Fibroblast of villous mesenchyme (primary cell): ENCODE measurements at regions not wholly inside any gene's neighbourhood (a gene's known extent, or its start where the extent isn't known, plus 50 kb on each side); places are given as distances from the start of the nearest gene placed in this dataset.

Experiments
- DNase-seq: peaks from one replicate; pipeline ENCODE4 v3.0.0-alpha.2; 2010; ENCODE audit warnings: low read depth
- H3K4me3 ChIP-seq: 2 replicates; pipeline ENCODE4 v1.5.1; 2011; ENCODE audit warnings: low read depth, mild to moderate bottlenecking, low read length
- TF ChIP-seq, protein P1 (sequence below): IDR thresholded peaks from 2 replicates; pipeline ENCODE4 v1.5.1; 2012; ENCODE audit warnings: low read depth, mild to moderate bottlenecking, low read length; ENCODE audit not compliant: insufficient read depth

DNA sequence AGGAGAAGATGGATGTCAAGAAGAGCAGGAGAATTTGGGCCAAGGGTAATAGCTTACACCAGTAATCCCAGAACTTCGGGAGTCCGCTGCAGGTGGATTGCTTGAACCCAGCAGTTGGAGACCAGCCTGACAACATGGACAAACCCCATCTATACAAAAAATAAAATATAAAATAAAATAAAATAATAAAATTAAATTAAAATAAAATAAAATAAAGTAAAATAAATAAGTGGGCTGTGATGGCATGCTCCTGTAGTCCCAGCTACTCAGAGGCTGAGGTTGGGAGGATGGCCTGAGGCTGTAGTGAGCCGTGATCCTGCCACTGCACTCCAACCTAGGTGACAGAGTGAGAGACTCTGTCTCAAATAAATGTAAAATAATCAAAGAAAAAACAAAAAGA lies 1946.7 kb downstream of the MRPL39 start:
- TF ChIP-seq, protein P1, sequence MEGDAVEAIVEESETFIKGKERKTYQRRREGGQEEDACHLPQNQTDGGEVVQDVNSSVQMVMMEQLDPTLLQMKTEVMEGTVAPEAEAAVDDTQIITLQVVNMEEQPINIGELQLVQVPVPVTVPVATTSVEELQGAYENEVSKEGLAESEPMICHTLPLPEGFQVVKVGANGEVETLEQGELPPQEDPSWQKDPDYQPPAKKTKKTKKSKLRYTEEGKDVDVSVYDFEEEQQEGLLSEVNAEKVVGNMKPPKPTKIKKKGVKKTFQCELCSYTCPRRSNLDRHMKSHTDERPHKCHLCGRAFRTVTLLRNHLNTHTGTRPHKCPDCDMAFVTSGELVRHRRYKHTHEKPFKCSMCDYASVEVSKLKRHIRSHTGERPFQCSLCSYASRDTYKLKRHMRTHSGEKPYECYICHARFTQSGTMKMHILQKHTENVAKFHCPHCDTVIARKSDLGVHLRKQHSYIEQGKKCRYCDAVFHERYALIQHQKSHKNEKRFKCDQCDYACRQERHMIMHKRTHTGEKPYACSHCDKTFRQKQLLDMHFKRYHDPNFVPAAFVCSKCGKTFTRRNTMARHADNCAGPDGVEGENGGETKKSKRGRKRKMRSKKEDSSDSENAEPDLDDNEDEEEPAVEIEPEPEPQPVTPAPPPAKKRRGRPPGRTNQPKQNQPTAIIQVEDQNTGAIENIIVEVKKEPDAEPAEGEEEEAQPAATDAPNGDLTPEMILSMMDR = no peak
- no peak for DNase-seq
- H3K4me3 ChIP-seq = no peak overlapping the region

DNA sequence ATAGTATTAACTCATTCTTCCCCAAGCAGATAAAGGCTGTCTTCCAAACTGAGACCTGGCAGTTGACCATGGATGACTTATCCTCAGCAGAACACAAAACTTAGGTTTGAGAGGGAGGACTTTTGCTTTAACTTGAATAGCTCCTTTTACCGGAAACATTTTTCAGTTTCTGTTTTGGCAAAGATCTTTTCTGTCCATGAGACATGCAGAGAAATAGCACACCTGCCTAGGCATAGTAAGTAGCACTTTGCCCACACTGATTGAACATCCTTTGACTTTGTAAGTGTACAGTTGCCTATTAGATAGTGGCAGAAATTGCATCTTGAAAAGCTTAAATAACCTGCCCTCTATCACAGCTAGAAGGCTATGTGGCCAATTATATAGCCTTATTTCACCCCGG lies 1962.5 kb downstream of the MRPL39 start:
- no peak for DNase-seq
- TF ChIP-seq, protein P1 = no peak
- H3K4me3 ChIP-seq = no peak overlapping the region

DNA sequence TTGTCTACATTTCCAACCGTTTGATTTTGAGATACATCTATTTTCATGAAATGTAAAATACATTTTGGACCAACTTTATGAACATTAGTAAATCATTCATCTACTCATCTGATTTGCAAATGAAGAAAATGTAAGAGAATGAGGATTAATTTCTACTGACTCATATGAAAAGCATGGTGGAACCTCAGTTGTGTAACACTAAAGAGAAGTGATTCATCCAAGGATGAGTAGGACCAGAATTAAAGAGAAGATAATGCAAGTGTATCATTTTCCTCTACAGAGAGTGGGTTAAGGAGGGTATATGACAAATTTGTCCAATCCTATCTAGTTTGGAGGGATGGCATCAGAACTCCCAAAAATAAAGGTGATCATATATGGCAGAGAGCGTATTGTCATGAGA lies 1967.6 kb downstream of the MRPL39 start:
- DNase-seq = no peak
- no peak overlapping the region for H3K4me3 ChIP-seq
- TF ChIP-seq, protein P1 = no peak

GRCh38 chr21:23638131-23638695 lies 1969.1 kb downstream of the MRPL39 start:
- TF ChIP-seq, protein P1 = no peak
- no peak for DNase-seq
- no peak overlapping the region for H3K4me3 ChIP-seq

DNA sequence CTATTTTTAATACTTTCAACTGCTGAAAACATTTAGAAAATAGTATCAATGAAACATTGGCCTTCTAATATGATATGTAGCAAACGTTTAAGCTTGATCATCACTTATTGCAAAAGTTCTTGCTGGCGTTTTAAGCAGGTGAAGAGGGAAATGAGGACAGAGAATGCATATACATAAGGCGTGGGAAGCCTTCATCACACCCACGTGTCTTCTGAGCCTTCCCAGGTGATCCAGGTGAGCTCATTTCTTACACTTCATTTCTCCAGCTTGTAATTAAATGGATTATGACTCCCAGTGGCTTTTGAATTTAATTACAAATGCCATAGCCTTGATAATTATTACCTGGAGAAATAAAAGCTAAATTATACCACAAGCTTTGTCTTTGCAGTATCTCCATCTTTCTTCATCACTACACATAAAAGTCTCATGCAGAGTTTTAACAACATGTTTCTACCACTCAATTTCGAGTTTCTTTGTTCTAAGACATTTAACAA lies 1973.8 kb downstream of the MRPL39 start:
- H3K4me3 ChIP-seq = no peak overlapping the region
- DNase-seq = no peak

DNA sequence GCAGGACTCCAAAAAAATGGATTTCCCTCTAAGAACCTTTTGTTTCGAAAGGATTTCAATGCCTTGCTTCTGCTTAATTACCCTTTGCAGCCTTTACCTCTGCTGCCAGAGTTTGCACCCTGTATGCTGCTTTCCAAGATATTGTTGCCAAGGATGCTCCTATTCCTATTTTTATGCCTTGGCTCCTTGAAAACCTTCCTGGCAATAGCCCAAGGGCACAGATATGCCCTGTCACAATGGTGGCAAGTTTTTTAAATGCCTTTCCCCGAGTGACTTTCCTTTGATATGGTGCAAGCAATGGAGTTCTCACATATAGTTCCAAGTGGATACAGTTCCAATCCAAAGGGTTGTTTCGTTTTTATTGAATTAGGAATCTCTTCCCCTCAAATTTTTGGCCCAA lies 1983.0 kb downstream of the MRPL39 start:
- TF ChIP-seq, protein P1 = no peak
- H3K4me3 ChIP-seq = no peak overlapping the region
- no peak for DNase-seq

More for the DNA sequence above, 1973.8 kb downstream of the MRPL39 start:
- TF ChIP-seq, protein P1 = no peak

DNA sequence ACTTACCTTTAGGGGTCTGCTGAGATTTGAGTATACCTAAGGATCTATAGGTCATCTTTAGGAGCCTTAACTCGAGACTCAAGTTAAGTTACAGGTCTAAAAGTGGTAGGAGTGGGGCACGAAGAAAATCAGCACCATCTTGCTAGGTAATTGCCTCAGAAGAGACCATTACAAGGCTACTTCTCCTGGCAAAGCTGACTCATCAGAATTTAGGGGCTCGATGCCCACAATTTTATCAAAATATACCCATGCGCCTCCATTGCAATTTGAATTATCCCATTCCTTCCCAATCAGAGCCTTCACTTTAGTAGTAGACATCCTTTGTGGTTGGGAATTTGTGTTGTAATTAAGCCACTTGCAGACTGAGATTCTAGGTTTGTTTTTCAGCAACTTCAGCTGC lies 1994.3 kb downstream of the MRPL39 start:
- DNase-seq = no peak
- TF ChIP-seq, protein P1 = no peak
- no peak overlapping the region for H3K4me3 ChIP-seq
